GM19397 (cell line): ENCODE measurements at regions not wholly inside any gene's neighbourhood (a gene's known extent, or its start where the extent isn't known, plus 50 kb on each side); places are given as distances from the start of the nearest gene placed in this dataset.

ENCODE experiments used
- ATAC-seq: cut with Tn5 transposase; IDR thresholded peaks from one replicate; pipeline ENCODE4 v1.9.1; 2021; ENCODE audit warnings: mild to moderate bottlenecking, moderate library complexity; ENCODE audit not compliant: unreplicated experiment

DNA sequence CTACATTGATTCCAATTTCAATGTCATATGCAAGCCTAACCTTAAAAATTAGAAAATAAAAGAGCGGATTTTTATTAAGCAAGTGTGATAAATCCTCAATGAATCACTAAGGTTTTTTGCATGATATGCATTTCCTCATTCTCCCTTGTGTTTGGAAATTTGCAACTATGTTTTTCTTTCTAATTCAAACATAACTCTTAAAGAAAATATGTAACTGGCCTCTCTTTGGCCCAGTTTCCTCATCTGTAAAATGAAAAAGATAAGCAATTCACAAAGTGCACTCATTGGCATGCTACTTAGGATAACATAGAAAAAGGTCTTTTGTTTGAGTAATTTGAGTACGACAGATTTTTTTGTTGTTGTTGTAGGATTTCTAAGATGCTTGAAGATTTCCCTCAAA is 295.5 kb downstream of the CDH11 start:
- ATAC-seq: no peak

DNA sequence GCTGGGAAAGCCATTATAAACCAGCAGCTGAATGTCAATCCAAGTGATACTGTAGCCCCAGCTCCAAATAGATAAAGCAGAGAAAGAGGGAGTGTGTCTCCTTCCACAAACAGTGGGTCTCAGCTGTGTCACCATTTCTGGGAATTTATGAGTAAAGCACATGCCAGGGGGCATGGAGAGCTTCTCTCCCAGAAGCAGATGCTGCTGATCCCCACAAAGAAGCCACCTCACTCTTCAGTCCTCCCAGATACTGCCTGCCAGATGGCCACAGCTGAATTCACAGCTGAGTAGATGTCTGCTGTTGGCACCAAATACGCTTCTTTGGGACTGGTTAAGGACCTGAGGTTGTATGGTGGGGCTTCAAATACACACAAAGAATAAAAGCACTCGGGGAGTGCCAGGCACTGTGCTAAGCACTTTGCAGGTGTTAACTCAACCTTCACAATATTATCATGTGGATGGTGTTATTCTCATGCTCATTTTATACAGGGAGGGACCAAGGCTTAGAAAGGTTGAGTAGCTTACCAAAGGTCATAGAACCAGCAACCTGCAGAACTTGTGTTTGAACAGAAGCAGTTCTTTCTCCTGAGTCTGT is 298.3 kb downstream of the CDH11 start:
- no peak for ATAC-seq

DNA sequence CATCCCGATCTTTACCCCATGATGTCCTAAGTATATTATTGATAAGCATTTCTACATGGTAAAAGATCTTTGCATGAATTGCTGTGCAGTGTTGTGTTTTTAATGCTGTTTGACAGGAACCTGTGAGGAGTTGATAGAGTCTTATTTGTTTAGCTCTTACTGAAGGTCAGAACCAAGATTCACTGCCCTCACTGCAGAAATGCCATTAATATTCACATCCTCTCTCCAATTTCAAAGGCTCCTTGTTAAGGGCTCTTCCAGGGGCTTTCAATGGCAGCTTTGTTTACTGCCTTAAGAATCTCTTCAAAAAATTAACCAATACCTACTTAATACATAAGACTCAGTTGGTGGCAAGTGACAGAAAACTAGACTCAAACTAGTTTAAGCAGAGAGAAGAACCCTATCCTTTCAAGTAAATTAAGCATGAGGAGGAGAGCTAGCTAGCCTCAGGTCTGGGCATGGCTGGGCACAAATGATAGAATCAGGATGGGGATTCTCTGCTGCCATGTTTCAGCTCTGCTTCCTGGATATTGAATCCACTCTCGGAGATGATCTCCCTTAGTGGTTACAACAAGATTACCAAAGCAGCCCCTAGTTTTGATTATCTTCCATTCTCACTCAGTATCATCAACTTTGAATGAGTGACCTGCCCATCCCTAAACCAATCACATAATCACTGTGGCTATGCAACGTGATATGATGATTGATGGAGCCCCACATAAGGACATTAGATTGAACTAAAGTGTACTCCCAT is 311.8 kb downstream of the CDH11 start:
- ATAC-seq: no peak

- ATAC-seq: no peak
Observed at GRCh38 chr16:64808474-64808873, 313.4 kb downstream of the CDH11 start.

DNA sequence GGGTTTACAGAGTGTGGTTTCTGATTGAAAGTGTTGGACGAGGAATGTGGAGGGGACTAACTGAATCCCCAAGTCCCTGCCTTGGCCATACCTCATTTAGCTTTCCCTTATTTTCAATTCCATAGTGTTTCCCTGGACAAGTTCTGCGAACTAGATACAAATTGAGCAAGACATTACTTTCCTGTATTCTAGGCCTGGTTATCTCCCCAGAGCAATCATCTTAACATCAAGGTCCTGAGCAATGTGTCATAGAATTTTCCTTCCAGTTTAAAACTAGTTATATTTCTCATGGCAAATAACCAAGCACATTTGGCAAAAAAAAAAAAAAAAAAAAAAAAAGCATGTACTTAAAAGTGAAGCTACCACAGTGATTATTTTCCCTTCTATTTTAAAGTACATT is 330.1 kb downstream of the CDH11 start:
- no peak for ATAC-seq

DNA sequence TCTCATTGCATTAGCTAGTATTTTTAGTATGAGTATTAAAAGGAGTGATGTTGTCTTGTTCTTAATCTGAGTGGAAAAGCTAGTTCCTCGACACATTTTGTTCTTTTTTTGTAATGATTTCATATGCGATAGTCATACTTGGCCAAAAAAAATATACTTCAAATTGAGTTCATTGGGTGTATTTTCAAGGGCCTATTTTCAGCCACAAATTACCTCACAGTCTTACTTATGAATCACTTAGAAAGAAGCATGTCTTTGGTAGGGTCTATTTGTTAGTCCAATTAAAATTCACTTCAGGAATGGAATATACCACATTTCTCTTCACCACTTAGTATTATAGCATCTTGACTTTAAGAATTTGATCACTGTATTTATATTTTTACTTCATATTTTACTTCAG is 337.2 kb downstream of the CDH11 start:
- ATAC-seq: no peak

DNA sequence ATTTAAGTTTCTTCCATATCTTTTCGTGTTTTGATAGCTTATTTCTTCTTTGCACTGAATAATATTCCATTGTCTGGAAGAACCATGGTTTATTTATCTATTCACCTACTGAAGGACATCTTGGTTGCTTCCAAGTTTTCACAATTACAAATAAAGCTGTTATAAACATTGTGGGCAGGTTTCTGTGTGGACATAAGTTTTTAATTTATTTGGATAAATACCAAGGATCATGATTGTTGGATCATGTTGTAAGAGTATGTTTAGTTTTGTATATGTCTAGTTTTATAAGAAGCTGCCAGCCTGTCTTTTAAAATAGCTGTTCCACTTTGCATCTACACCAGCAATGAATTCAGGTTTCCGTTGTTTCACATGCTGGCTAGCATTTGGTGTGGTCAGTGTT is 339.4 kb downstream of the CDH11 start:
- no peak for ATAC-seq

DNA sequence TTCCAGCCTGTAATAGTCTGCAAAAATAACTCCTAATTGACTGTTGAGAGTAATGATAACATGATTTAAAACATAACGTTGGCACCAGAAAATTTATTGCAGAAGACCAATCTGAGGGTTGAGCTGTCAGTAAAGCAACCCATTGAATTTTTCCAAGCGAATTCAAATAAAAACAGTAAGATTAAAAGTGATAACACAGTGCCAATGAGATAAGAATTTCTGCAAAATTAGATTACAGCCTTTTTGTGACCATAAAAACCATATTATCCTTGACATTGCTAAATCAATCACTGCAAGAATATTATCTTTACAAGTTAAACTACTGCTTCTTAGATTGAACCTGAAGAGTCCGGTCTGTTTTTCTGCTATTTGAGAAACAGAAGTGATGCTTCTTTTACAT is 341.4 kb downstream of the CDH11 start:
- ATAC-seq: no peak

DNA sequence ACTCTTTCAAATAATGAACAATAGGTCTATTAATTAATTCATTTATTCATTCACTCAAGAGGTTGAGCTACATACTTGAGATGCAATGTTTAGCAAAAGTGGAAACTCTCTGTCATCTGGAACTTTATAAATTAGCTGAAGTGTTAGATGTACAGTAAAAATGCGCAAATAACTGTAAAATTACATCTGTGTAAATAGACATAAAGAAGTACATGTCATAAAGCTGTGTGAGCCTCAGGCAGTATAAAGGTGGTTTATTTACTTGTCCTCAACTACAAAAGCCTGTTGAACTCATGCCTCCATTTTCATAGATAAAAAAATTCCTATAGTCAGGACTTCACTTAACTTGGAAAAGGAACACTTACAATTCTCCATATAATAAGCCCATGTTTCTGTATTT is 343.1 kb downstream of the CDH11 start:
- ATAC-seq: no peak

DNA sequence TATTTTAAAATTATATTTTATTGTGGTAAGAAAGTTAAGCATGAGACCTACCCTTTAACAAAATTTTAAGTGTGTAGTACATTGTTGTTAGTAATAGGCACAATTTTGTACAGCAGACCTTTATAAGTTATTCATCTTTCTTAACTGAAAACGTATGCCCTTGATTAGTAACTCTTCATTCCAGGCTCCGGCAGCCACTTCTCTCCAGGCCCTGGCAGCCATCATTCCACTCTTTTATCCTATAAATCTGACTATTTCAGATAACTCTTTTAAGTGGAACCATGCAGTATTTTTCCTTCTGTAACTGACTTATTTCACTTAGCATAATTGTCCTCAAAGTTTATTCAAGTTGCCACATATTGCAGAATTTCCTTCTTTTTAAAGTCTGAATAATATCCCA is 348.2 kb downstream of the CDH11 start:
- ATAC-seq: no peak

- ATAC-seq: no peak
Observed at GRCh38 chr16:64773184-64773583, 348.7 kb downstream of the CDH11 start.

GRCh38 chr16:64771273-64771672 is 350.6 kb downstream of the CDH11 start:
- ATAC-seq: no peak

GRCh38 chr16:64762211-64762610 is 359.7 kb downstream of the CDH11 start:
- ATAC-seq: no peak

- no peak for ATAC-seq
Observed at GRCh38 chr16:64754279-64754678, 367.6 kb downstream of the CDH11 start.

- no peak for ATAC-seq
Observed at GRCh38 chr16:64751906-64752305, 370.0 kb downstream of the CDH11 start.

- ATAC-seq: no peak
Observed at GRCh38 chr16:64749346-64749745, 372.5 kb downstream of the CDH11 start.

GRCh38 chr16:64745258-64745930 is 376.5 kb downstream of the CDH11 start:
- ATAC-seq: no peak

DNA sequence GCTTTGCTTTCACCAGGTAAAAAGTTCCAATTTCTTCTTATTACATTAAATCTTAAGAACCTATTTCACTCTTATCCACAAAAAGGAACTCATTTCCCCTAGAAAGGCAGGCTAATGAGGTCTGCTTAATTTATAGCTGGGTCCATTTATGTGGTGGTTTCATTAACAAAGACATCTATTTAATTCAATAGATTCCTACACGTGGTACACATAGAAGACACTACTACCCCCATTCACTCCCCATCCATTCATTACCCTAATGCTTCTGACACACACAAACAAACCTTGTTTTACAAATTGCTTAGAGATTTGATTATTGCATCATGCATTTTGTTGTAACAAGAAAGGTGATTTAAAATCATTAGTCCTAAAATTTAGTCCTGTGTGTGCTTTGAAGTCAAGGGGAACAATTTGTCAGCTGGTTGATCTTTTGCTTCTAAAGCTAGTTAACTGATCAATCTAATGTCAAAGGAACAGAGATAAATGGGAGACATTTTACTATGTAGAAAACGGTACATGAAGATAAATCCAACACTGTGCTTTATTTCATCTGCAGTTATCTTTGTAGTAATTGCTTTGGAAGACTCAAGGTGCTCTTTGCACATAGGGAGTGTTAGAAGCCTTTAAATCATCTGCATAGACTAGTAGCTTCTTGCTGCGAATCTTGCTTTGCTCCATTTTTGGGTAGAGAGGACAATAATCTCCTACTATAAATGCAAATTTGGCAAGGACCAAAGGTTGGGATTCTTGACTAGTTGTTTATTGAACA is 379.2 kb downstream of the CDH11 start:
- ATAC-seq: no peak

- no peak for ATAC-seq
Observed at GRCh38 chr16:64740261-64740660, 381.6 kb downstream of the CDH11 start.

DNA sequence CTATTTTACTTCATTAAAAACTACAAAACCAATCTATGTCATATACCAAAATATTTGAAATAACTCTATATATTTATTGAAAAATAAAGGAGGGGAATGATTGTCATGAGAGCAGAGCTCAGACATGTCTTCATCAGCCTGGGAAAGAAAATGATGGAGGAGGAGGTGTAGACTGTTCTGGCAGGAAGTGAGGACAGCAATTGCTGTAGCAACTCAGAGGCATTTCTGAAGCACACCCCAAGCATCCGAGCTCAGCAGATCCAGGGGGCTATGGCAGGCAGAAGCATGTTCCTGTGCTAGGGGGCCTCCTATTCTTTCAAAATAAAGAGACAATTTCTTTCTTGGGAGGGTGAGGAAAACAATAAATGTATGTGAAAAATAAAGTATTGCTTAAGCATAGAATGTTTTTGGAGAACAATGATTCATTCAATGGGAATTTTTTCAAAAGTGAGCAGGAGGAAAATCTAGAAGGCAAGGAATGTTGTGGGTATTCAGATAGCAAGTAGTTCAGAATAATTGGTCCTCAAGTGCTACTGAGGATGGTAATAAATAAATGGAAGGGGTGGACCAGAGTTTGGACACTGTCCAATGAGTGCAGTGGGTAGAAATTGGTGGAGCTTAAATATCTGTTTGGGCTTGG is 383.4 kb downstream of the CDH11 start:
- ATAC-seq: no peak

GRCh38 chr16:64736857-64737256 is 385.0 kb downstream of the CDH11 start:
- no peak for ATAC-seq
